H9 (cell line): ENCODE measurements at regions not wholly inside any gene's neighbourhood (a gene's known extent, or its start where the extent isn't known, plus 50 kb on each side); places are given as distances from the start of the nearest gene placed in this dataset.

Source experiments
- DNase-seq: peaks from one replicate; pipeline ENCODE4 v3.0.0-alpha.2; 2017
- H2AFZ ChIP-seq: one replicate; pipeline ENCODE4 v1.6.1; 2013; ENCODE audit warnings: mild to moderate bottlenecking, low read length, control low read depth, moderate library complexity
- H2AK5ac ChIP-seq: 2 replicates; pipeline ENCODE4 v1.6.1; 2013; ENCODE audit warnings: low read length, control low read depth, mixed read lengths; ENCODE audit not compliant: insufficient read length
- H2BK120ac ChIP-seq: one replicate; pipeline ENCODE4 v1.6.1; 2013; ENCODE audit warnings: low read depth, mild to moderate bottlenecking, low read length, control low read depth, inconsistent platforms; ENCODE audit not compliant: poor library complexity, severe bottlenecking
- H2BK12ac ChIP-seq: 2 replicates; pipeline ENCODE4 v1.6.1; 2013; ENCODE audit warnings: low read length, control low read depth, mixed read lengths, low read depth; ENCODE audit not compliant: insufficient read length
- H2BK15ac ChIP-seq: 2 replicates; pipeline ENCODE4 v1.6.1; 2013; ENCODE audit warnings: low read depth, low read length, control low read depth
- H2BK20ac ChIP-seq: one replicate; pipeline ENCODE4 v1.6.1; 2013; ENCODE audit warnings: low read depth, mild to moderate bottlenecking, low read length, control low read depth, inconsistent platforms; ENCODE audit not compliant: poor library complexity, severe bottlenecking
- H2BK5ac ChIP-seq: 2 replicates; pipeline ENCODE4 v1.6.1; 2013; ENCODE audit warnings: low read length, control low read depth, mixed read lengths; ENCODE audit not compliant: insufficient read length
- H3K14ac ChIP-seq: 2 replicates; pipeline ENCODE4 v1.6.1; 2013; ENCODE audit warnings: low read length, control low read depth; ENCODE audit not compliant: insufficient read depth
- H3K18ac ChIP-seq: 2 replicates; pipeline ENCODE4 v1.6.1; 2013; ENCODE audit warnings: low read depth, mild to moderate bottlenecking, mixed read lengths, low read length, control low read depth; ENCODE audit not compliant: insufficient read length
- H3K23ac ChIP-seq: 2 replicates; pipeline ENCODE4 v1.6.1; 2013; ENCODE audit warnings: low read length, control low read depth, mixed read lengths, low read depth; ENCODE audit not compliant: insufficient read length
- H3K23me2 ChIP-seq: 2 replicates; pipeline ENCODE4 v1.6.1; 2013; ENCODE audit warnings: low read depth, mild to moderate bottlenecking, mixed read lengths, low read length, control low read depth; ENCODE audit not compliant: insufficient read length, poor library complexity, severe bottlenecking
- H3K27ac ChIP-seq: 2 replicates; pipeline ENCODE4 v1.5.1; 2013; ENCODE audit warnings: low read length, control low read depth, mixed read lengths, low read depth; ENCODE audit not compliant: insufficient read length
- H3K27me3 ChIP-seq: 2 replicates; pipeline ENCODE4 v1.6.1; 2013; ENCODE audit warnings: low read length, control low read depth, inconsistent platforms; ENCODE audit not compliant: insufficient read depth
- H3K4ac ChIP-seq: 2 replicates; pipeline ENCODE4 v1.6.1; 2013; ENCODE audit warnings: low read depth, mild to moderate bottlenecking, control low read depth, inconsistent platforms, low read length, moderate library complexity
- H3K4me1 ChIP-seq: 2 replicates; pipeline ENCODE4 v1.6.1; 2013; ENCODE audit warnings: low read length, control low read depth, inconsistent platforms; ENCODE audit not compliant: insufficient read depth
- H3K4me2 ChIP-seq: 2 replicates; pipeline ENCODE4 v1.6.1; 2013; ENCODE audit warnings: low read length, control low read depth, mixed read lengths; ENCODE audit not compliant: insufficient read length, insufficient read depth
- H3K56ac ChIP-seq: 2 replicates; pipeline ENCODE4 v1.6.1; 2013; ENCODE audit warnings: low read depth, mild to moderate bottlenecking, mixed read lengths, low read length, control low read depth; ENCODE audit not compliant: insufficient read length
- H3K79me1 ChIP-seq: 2 replicates; pipeline ENCODE4 v1.6.1; 2013; ENCODE audit warnings: low read depth, mild to moderate bottlenecking, moderate library complexity, low read length, control low read depth, inconsistent platforms; ENCODE audit not compliant: insufficient read depth, poor library complexity, severe bottlenecking
- H3K79me2 ChIP-seq: 2 replicates; pipeline ENCODE4 v1.6.1; 2013; ENCODE audit warnings: low read length, control low read depth, inconsistent platforms; ENCODE audit not compliant: insufficient read depth
- H3K9ac ChIP-seq: 2 replicates; pipeline ENCODE4 v1.6.1; 2013; ENCODE audit warnings: low read length, control low read depth, mixed read lengths; ENCODE audit not compliant: insufficient read length; ENCODE audit errors: extremely low read depth
- H3K9me3 ChIP-seq: one replicate; pipeline ENCODE4 v1.6.1; 2013; ENCODE audit warnings: low read depth, low read length, inconsistent platforms; ENCODE audit not compliant: control insufficient read depth
- H3T11ph ChIP-seq: one replicate; pipeline ENCODE4 v1.6.1; 2013; ENCODE audit warnings: mild to moderate bottlenecking, low read length, control low read depth, inconsistent platforms
- H4K20me1 ChIP-seq: one replicate; pipeline ENCODE4 v1.6.1; 2013; ENCODE audit not compliant: control insufficient read depth, insufficient read length, insufficient read depth
- H4K5ac ChIP-seq: 2 replicates; pipeline ENCODE4 v1.6.1; 2013; ENCODE audit warnings: low read depth, mild to moderate bottlenecking, mixed read lengths, low read length, control low read depth; ENCODE audit not compliant: insufficient read length
- H4K8ac ChIP-seq: replicated peaks from 2 replicates; pipeline ENCODE4 v1.6.1; 2013; ENCODE audit warnings: low read length, control low read depth, mixed read lengths, low read depth; ENCODE audit not compliant: insufficient read length
- H4K91ac ChIP-seq: 2 replicates; pipeline ENCODE4 v1.6.1; 2013; ENCODE audit warnings: low read depth, mild to moderate bottlenecking, moderate library complexity, mixed read lengths, low read length, control low read depth; ENCODE audit not compliant: insufficient read length
- H3K27ac Mint-ChIP-seq, 3 experiments: 2 replicates in 2 of 3; 3 replicates in 1 of 3; pipeline ENCODE4 v1.8.0; 2020 to 2021; ENCODE audit warnings: mixed read lengths in 3 of 3, mild to moderate bottlenecking in 1 of 3, moderate library complexity in 1 of 3
- H3K27me3 Mint-ChIP-seq: 2 replicates; pipeline ENCODE4 v1.8.0; 2021; ENCODE audit warnings: low read depth, mild to moderate bottlenecking, moderate library complexity, mixed read lengths
- H3K36me3 Mint-ChIP-seq, 3 experiments: 2 replicates in 2 of 3; 3 replicates in 1 of 3; pipeline ENCODE4 v1.8.0; 2020 to 2021; ENCODE audit warnings: low read depth in 3 of 3, mixed read lengths in 3 of 3; ENCODE audit not compliant: insufficient read depth in 1 of 3
- H3K4me1 Mint-ChIP-seq, 2 experiments: 2 replicates each; pipeline ENCODE4 v1.8.0; 2020; ENCODE audit warnings: mixed read lengths in 2 of 2
- H3K4me3 Mint-ChIP-seq, 2 experiments: 2 replicates in 1 of 2; 3 replicates in 1 of 2; pipeline ENCODE4 v1.8.0; 2020 to 2021; ENCODE audit warnings: mild to moderate bottlenecking in 2 of 2, mixed read lengths in 2 of 2, moderate library complexity in 1 of 2
- H3K9me3 Mint-ChIP-seq, 2 experiments: 2 replicates in 1 of 2; 3 replicates in 1 of 2; pipeline ENCODE4 v1.8.0; 2020; ENCODE audit warnings: mild to moderate bottlenecking in 2 of 2, mixed read lengths in 2 of 2, moderate library complexity in 1 of 2
- CTCF ChIP-seq: fragments of 200-600 bp; sonication (generic); conservative IDR thresholded peaks from 3 replicates; pipeline ENCODE4 v1.8.0; 2021; ENCODE audit warnings: antibody characterized with exemption, mild to moderate bottlenecking
- WGBS: extraction: QIAGEN DNeasy Blood & Tissue Kit; methylation state at CpG from one replicate; pipeline ENCODE4 v1.1.7; 2013; ENCODE audit warnings: missing lambda C conversion rate, low lambda C conversion rate, mixed read lengths; ENCODE audit not compliant: insufficient read length; ENCODE audit errors: extremely low coverage; 5-methylcytosine and 5-hydroxymethylcytosine counted together

DNA sequence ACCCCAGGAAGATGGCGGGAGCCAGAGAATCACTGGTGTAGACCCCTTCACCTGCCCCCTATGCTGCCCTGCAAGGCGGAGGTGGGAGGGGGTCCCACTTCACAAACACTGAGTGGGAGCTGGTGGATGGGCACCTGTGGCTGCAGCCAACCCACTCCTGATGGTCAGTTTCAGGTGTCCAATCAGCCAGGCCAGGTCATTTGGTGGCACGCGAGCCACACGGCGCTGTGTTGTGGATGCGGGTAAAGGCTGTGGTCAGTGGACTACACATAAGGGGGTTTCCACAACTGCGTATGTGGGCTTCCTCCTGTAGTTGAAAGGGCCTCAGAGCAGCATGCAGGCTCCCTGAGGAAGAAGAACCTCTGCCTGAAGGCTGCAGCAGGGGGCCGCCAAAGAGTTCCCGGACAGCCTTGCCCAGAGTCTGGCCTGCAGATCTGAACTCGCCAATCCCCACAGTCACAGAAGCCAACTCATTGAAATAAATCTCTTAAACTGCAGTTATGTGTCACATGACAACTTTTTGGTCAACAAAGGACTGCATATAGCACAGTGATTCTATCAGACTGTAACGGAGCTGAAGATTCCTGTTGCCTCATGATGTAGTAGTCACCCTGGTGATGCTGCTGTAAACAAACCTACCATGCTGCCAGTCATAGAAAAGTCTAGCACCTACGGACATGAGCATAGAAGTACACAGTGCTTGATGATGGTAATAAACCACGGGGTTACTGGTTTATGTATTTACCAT is 284.7 kb upstream of the IRX2 start:
- Histone ChIP-seq H3K79me1 (no peaks in the 10 kb centered on the region), H3K4me1 (no peaks in the 10 kb centered on the region), H2AFZ (no peak overlapping the region), H3K9ac (no peak overlapping the region), H3K27me3 (no peaks in the 10 kb centered on the region), H3K9me3 (no peaks in the 10 kb centered on the region), H3K56ac (no peak overlapping the region), H4K20me1 (no peaks in the 10 kb centered on the region), H3K18ac (no peak overlapping the region), H2AK5ac (no peak overlapping the region), H2BK15ac (no peak overlapping the region), H3K27ac (no peak overlapping the region), H3K14ac (no peak overlapping the region; the same call in 1 of the 2 replicates), H3K79me2 (no peaks in the 10 kb centered on the region), H2BK120ac (no peak overlapping the region), H3K4ac (no peak overlapping the region), H2BK20ac (no peak overlapping the region), H4K5ac (no peak overlapping the region), H2BK5ac (no peak overlapping the region), H3K23ac (no peak overlapping the region), H3K4me2 (no peak overlapping the region), H3T11ph (no peak overlapping the region), H4K8ac (no peak overlapping the region), H4K91ac (no peak overlapping the region), H2BK12ac (no peak overlapping the region), H3K23me2 (no peaks in the 10 kb centered on the region)
- no peak for TF ChIP-seq CTCF
- H3K4me1 Mint-ChIP-seq, result peaks cover 16 to 17% of the 10 kb centered on the region in 2 experiments
- no peak overlapping the region for H3K4me3 Mint-ChIP-seq
- no peaks in the 10 kb centered on the region for H3K9me3 Mint-ChIP-seq
- H3K27ac Mint-ChIP-seq, result no peak overlapping the region
- no peak for DNase-seq
- no peaks in the 10 kb centered on the region for H3K36me3 Mint-ChIP-seq
- no CpG with 5 or more reads among the region's 14 CpGs for WGBS
- no peaks in the 10 kb centered on the region; the same call in 1 of the 2 replicates for H3K27me3 Mint-ChIP-seq
